AG10803 (cell line): ENCODE measurements at regions not wholly inside any gene's neighbourhood (a gene's known extent, or its start where the extent isn't known, plus 50 kb on each side); places are given as distances from the start of the nearest gene placed in this dataset.

Experiments
- DNase-seq: peaks from one replicate; pipeline ENCODE4 v3.0.0; 2010; ENCODE audit warnings: low read depth
- H3K4me3 ChIP-seq: 2 replicates; pipeline ENCODE4 v1.5.1; 2011; ENCODE audit warnings: mild to moderate bottlenecking, low read length, control low read depth
- TF ChIP-seq, protein P1 (sequence below): conservative IDR thresholded peaks from 2 replicates; pipeline ENCODE4 v1.5.1; 2011; ENCODE audit warnings: mild to moderate bottlenecking, low read length, control low read depth, inconsistent platforms

GRCh38 chr7:22005151-22005550, 59.5 kb upstream of the CDCA7L start:
- TF ChIP-seq, protein P1, sequence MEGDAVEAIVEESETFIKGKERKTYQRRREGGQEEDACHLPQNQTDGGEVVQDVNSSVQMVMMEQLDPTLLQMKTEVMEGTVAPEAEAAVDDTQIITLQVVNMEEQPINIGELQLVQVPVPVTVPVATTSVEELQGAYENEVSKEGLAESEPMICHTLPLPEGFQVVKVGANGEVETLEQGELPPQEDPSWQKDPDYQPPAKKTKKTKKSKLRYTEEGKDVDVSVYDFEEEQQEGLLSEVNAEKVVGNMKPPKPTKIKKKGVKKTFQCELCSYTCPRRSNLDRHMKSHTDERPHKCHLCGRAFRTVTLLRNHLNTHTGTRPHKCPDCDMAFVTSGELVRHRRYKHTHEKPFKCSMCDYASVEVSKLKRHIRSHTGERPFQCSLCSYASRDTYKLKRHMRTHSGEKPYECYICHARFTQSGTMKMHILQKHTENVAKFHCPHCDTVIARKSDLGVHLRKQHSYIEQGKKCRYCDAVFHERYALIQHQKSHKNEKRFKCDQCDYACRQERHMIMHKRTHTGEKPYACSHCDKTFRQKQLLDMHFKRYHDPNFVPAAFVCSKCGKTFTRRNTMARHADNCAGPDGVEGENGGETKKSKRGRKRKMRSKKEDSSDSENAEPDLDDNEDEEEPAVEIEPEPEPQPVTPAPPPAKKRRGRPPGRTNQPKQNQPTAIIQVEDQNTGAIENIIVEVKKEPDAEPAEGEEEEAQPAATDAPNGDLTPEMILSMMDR, result no peak
- DNase-seq, result peak; percentile 23
- H3K4me3 ChIP-seq, result no peak overlapping the region

DNA sequence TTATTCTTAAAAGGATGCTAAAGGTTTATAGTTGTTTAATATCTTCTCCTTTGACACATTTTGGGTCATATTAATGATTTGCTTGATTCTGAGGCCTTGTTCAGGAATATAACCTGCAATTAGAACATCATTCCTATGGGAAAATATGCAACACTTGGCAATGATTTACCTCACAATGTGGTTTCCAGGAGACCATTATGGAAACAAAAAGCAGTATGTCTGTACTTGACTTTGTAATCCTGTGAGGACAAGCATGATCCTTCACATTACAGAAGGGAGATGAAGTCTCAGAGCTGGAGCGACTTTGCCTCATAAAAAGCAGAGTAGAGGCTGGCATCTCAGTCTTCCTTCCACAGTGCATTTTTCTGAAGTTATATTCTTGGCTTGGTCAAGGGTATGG, 57.0 kb upstream of the CDCA7L start:
- no peak overlapping the region for H3K4me3 ChIP-seq
- DNase-seq, result no peak
- TF ChIP-seq, protein P1, result no peak

GRCh38 chr7:22001345-22002004, 55.8 kb upstream of the CDCA7L start:
- TF ChIP-seq, protein P1, result peak; percentile 90
- H3K4me3 ChIP-seq, result peak overlapping the region; percentile 5; the same call in 1 of the 2 replicates
- DNase-seq, result peak; percentile 81

- H3K4me3 ChIP-seq, result no peak overlapping the region
- TF ChIP-seq, protein P1, result no peak
- DNase-seq, result peak; percentile 21
Observed at GRCh38 chr7:21999896-22000295, 54.2 kb upstream of the CDCA7L start.

GRCh38 chr7:21996641-21997040, 50.9 kb upstream of the CDCA7L start:
- TF ChIP-seq, protein P1, result no peak
- DNase-seq, result peak; percentile 11
- no peak overlapping the region for H3K4me3 ChIP-seq
